A549 (cell line): ENCODE measurements at regions not wholly inside any gene's neighbourhood (a gene's known extent, or its start where the extent isn't known, plus 50 kb on each side); places are given as distances from the start of the nearest gene placed in this dataset.

Experiments
- CEBPB ChIP-seq, 2 experiments: fragments of >200 bp in 1 of 2; sonication (Bioruptor Twin) in 1 of 2; formaldehyde crosslinking in 1 of 2; IDR thresholded peaks; 2 replicates each; pipeline ENCODE4 v1.6.1; 2012 to 2016
- HDAC2 ChIP-seq: fragments of 200-600 bp; sonication (generic); IDR thresholded peaks from 2 replicates; pipeline ENCODE4 v1.6.1; 2016
- MAX ChIP-seq: IDR thresholded peaks from 2 replicates; pipeline ENCODE4 v1.6.1; 2012
- MAZ ChIP-seq: fragments of 150-350 bp; IDR thresholded peaks from 2 replicates; pipeline ENCODE4 v1.6.1; 2014; ENCODE audit warnings: antibody characterized with exemption, low read depth, low read length, borderline replicate concordance
- NFE2L2 ChIP-seq: fragments of 150-350 bp; conservative IDR thresholded peaks from 2 replicates; pipeline ENCODE4 v1.6.1; 2014; ENCODE audit warnings: low read length
- POLR2A ChIP-seq: IDR thresholded peaks from 2 replicates; pipeline ENCODE4 v1.6.1; 2012; ENCODE audit warnings: mild to moderate bottlenecking, low read length
- RAD21 ChIP-seq, 2 experiments: fragments of >200 bp in 1 of 2; sonication (Bioruptor Twin) in 1 of 2; formaldehyde crosslinking in 1 of 2; IDR thresholded peaks in 1 of 2; conservative IDR thresholded peaks in 1 of 2; 2 replicates in 1 of 2; 3 replicates in 1 of 2; pipeline ENCODE4 v1.6.1; 2012 to 2018; ENCODE audit warnings: inconsistent platforms in 1 of 2
- TF ChIP-seq, protein P1 (sequence below): fragments of >200 bp; sonication (Bioruptor Twin); formaldehyde crosslinking; IDR thresholded peaks from 3 replicates; pipeline ENCODE4 v1.5.1; 2016

DNA sequence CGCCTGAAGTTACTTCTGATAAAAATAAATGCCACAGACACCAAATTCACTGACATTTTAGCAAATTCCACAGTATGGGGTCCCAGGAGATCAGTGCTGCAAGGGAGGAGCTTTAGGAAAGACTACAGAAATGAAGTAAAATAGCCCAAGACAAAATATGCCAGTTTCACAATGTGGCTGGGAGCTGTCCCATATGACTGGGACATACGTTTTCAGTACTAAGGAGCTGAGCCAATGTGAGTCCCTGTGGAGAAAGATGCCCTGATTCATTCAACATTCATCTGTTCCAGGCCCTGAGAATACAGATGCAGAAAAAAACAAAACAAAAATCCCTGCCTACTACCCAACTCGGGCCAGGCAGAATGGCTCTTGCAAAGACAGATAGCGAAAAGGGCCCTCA is 63.4 kb upstream of the FAM174B start:
- no peak for TF ChIP-seq CEBPB (IDR thresholded peaks at IDR 0.05)
- no peak for TF ChIP-seq RAD21 (conservative IDR thresholded peaks at IDR 0.05 in 1 of 2, IDR thresholded peaks at IDR 0.05 in 1 of 2)
- TF ChIP-seq MAX = no peak
- TF ChIP-seq NFE2L2 = no peak
- TF ChIP-seq HDAC2 = no peak
- TF ChIP-seq POLR2A = no peak
- no peak for TF ChIP-seq MAZ
- TF ChIP-seq, protein P1, sequence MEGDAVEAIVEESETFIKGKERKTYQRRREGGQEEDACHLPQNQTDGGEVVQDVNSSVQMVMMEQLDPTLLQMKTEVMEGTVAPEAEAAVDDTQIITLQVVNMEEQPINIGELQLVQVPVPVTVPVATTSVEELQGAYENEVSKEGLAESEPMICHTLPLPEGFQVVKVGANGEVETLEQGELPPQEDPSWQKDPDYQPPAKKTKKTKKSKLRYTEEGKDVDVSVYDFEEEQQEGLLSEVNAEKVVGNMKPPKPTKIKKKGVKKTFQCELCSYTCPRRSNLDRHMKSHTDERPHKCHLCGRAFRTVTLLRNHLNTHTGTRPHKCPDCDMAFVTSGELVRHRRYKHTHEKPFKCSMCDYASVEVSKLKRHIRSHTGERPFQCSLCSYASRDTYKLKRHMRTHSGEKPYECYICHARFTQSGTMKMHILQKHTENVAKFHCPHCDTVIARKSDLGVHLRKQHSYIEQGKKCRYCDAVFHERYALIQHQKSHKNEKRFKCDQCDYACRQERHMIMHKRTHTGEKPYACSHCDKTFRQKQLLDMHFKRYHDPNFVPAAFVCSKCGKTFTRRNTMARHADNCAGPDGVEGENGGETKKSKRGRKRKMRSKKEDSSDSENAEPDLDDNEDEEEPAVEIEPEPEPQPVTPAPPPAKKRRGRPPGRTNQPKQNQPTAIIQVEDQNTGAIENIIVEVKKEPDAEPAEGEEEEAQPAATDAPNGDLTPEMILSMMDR = no peak
